HG02884 (cell line): ENCODE measurements at regions not wholly inside any gene's neighbourhood (a gene's known extent, or its start where the extent isn't known, plus 50 kb on each side); places are given as distances from the start of the nearest gene placed in this dataset.
"Not testable (repeated sequence)": the region's sequence is repeated elsewhere in the genome, so short reads cannot be mapped to it uniquely, and the experiment has no call there.

ENCODE experiments used
- ATAC-seq: cut with Tn5 transposase; IDR thresholded peaks from one replicate; pipeline ENCODE4 v1.9.1; 2021; ENCODE audit warnings: mild to moderate bottlenecking, moderate library complexity; ENCODE audit not compliant: unreplicated experiment

DNA sequence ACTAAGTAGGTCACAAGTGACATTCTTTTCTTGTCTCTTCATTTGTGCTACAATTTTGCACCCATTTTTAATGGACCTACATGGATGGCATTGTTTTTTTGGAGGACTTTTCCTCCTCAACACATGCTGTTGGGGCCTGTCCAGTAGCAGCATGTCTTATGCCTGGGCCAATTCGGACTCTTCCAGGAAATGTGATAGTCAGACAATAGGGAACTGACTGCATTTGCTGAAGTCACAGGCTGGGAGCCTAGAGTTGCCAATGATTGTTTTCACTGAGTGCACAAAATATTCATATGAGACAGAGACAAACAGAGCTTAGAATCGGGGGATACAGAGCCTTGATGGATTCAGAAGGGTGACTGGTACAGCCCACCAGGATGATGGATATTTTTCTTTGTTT, 867.3 kb upstream of the GOT2 start:
- no peak for ATAC-seq

DNA sequence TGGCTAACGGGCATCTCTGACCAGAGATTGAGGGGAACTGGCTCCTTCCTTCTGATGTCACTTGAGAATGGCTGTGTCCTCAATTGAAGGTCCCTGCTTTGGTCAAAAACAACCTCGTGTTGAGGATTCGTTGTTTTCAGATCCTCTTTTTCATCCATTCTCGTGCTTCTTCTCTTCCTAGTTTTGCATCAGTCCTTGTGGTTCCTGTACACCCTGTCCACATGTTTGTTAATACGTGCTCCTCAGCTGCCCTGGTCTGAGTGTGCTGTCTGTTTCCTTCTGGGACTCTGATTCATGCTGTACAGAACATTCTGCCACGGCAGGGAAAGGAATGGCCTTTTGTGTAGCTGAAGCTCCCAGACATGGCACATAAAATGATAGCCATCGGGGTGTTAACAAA, 863.2 kb upstream of the GOT2 start:
- no peak for ATAC-seq

DNA sequence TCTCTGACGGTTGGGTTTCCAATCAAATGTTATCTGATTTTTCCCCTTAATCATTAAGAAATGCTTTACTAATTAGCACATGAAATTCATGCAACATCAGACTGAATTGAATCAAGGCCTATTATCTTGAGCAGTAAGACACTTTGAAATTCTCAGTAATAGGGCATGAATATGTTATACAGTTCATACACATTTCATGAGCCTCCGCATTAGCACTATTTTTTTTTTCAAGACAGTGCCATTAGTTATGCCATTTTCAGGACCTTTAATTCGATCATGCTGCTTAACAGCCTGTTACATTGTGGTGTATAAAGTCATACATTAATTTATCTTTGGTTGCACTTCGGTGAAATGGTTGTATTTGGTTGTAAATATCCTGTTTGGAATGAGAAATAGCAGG, 862.6 kb upstream of the GOT2 start:
- ATAC-seq: no peak

DNA sequence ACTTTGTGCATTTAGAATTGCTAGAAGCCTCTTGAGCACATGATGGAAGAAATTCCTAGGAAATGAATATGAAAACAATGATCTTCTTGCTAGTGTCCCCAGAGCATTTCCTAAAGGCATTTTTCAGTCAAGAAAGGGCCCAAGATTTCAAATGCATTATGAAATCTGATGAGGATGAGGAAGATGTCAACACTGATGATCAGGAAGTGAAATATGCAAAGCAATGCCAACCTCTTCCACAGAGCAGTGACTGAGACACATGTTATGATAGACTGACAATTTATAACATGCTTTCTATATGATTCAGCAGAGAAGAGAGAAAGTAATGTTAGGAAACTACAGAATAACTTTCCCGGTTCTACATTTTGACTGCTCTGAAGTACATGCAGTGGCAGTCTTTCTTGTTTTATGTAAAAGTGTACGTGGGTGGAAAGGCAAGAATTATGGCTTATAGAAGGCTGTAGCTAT, 859.1 kb upstream of the GOT2 start:
- no peak for ATAC-seq

DNA sequence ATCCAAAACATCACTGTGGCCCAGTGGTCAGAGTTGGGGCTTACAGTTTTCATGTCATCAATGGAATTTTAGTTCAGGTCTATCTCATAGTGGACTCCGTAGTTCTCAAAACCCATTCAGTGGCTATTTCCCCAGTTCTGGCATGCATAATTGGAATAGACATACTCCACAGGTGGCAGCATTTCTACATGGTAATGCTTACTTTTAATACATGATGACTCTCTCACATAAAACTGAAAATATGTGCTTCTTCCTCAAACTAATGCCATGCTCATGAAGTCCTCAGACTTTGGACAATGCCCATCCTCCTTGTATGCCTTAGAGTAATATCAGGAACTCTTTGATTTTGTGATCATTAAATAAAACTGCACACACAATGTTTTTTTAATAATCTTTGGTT, 857.4 kb upstream of the GOT2 start:
- ATAC-seq: no peak

DNA sequence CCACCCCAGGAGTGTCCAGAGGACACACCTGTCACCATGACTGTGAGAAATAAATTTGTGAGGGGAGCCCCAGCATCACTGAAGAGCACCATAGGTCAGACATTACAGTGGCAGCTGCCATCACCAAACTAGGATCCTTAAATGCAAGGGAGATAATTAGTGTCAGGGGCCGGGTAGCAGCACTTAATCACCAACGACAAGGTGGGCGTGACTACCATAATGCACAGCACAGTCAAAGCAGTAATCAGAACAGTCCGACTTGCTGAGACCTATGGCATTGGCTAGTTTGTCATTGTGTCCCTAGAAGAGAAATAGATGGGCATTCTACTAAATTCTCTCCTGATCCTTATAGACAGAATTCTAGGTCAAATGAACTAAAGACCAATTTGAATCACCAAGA, 856.7 kb upstream of the GOT2 start:
- ATAC-seq: no peak

DNA sequence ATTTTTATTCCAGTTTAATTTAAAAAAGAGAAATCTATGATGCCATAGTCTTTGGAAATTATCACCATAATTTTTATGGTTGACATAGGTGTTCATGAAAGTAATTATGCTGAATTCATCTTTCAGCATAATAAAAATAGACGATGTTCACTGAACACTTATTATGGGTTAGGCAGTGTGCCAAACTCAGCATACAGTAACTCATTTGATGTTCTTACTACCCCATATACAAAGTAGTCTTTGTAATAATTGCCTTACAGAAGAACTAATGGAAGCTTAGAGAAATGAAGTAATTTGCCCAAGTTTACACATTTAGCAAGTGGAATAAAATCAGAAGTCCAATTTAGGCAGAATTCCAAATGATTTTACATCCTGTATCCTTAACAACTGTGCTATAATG, 852.2 kb upstream of the GOT2 start:
- ATAC-seq: no peak

DNA sequence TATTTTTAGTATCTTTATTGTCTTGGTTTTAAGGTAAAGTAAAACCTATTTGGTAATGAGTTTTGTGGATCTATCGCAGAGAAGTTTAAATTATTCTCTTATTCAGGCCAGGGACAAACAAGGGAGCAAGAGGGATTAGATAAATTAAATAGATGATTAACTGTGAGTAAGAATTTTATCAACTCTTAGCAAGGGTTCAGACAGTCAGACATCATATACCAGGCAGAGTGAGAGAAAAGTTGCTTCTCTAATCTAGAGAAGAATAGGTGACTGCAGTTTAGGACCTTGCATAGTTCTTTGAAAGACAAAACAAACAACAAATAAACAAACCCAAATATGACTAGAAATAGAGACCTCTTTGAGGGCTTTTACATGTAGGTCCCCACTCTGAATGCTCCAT, 840.2 kb upstream of the GOT2 start:
- no peak for ATAC-seq

DNA sequence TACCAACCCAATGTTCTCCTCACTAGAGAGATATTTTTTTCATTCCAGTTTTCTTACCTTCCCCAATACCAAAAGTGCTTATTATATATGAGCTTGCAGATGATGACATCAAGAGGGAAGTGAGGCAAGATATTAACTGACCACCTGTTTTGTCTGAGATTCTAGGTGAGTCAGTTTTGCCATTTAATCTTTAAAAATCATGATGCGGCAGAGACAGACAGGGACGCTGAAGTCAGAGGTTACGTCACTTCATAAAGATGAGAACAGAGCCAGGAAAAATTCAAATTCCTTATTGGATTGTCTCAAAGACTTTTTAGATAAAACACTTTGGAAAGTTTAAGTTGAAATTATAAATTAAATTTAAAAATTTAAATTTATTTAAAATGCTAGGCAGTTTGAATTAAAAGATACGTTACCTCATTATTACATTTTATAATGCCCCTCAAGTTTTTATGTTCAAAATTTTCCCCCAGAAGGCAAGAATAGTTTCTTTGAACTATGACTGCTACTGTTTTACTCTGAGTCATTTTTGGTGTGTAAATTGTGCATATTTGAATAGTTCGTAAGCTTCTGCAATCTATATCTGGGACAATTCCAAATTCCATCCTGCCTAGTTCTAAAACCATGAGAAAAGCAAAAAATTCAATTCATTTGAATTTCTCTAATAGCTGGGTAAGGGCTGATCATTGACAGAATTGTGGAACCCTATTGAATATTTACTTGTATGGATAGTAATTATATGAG, 839.6 kb upstream of the GOT2 start:
- no peak for ATAC-seq

DNA sequence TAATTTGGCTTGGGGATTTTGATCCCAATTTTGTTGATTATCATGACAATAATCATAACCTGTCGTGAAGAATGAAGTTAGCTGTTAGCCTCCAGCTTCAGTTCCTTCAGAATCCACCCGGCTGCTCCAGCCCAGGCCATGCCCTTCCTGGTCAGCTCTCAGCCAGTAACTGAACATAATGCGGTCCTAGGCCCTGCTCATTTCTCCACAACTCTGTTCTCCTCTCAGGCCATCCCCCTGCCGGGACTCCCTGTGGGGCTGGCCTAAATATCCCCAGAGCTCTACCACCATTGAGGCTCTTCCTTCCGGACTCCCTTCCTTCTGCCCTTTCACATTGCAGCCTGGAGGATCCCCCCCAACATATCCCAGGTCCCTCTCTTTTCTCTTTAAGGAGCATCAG, 833.4 kb upstream of the GOT2 start:
- ATAC-seq: no peak

DNA sequence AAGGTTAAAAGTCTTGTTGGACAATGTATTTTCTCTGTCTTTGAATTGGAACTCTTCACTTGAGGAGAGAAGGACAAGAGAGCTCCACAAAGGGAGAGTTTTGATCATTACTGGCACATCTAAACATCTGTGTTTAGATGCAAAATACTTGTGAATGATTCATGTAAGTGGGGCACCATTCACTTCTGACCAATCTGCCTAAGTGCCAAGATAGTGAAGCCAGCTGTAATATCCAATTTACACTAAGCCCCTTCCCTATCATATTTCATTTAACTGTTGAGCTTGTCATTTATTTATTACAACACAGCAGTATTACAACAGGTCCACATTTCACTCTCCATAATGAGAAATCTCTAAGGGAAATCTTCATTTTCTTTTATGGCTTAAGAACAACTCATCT, 832.3 kb upstream of the GOT2 start:
- no peak for ATAC-seq

DNA sequence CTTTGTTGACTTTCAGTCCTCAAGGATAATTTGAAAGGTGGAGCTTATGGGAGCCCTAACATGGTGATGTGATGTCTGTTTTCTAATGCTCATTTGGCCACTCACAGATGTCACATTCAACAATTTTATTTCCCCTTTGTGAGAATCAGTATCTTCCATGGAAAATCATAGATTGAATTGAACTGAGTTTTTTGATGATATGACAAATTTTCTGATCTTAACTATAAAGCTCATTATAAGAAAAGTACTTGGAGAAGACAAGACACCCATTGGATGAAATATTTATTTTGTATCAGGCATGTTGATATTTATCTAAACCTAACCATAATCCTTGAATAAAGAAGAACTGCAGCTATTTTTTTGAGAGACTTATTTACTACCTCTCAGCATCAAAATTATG, 824.6 kb upstream of the GOT2 start:
- ATAC-seq: no peak

DNA sequence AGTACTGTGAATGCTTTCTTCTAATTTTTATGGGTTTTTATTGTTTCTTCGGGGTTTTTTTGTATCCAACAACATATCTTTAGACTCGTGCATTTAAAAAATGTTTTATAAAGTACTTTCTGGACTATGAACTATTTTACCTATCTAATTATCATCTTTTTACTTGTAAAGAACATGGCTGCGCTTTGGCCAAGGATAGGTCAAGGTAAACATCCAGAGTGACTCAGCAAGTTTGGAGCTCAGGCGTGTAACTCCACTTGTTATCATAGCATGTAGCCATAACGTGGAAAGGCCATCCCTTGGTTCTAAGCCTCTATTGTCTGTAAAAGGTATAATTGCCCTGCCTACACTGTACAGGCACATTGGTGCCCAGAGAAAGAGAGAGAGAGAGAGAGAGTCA, 818.0 kb upstream of the GOT2 start:
- ATAC-seq: no peak

DNA sequence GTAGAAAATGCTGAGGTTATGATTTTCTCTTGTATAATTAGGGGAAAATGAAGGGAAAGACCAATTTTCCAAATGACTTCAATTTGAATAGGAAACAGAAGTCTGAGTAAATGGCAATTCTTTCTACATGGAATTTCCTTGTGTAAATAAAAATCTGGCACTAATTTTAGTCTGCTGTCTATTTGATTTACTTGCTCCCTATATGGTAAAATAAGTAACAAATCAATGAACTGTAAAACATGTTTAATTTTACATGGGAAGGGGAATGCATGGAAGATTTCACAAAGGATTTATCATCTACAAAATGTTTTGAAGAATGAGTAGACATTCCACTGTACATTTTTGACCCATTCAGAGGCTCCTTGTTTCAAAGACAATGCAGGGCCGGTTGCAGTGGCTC, 811.6 kb upstream of the GOT2 start:
- no peak for ATAC-seq

DNA sequence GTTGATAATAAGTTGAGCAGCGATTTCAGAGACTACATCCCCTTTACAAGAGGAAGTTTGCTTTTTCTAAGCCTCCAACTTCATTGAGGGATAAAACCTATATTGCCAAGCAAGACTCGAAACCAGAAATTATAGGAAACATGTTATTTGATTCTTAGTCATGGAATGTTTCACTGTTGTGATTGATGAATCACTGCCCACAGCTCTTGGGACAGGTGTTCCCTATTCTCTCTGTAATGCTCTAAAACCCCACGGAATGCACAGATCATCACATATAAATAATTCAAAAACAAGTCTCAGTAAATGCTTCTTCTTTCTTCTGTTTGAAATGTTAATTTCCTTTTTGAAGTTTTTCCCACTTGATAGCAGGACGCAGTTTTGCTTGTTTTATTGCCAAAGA, 809.5 kb upstream of the GOT2 start:
- no peak for ATAC-seq

DNA sequence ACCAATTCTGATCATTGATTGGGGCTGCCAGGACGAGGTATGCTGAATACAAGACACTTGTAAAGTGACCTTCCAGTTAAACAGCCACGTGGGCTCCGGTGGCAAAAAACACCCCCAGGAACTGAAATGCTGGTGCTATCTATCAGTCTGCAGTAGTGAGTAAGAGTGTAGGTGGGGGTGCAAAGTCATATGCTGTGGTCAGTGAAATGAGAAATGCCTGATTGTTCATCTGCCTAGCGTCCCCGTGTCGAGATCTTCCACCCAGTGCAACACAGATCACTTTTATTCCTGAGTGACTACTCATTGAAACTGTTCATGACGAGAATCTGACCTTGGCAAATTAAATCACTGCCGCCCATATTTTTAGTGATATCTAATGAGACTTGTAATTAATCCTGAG, 806.5 kb upstream of the GOT2 start:
- no peak for ATAC-seq

DNA sequence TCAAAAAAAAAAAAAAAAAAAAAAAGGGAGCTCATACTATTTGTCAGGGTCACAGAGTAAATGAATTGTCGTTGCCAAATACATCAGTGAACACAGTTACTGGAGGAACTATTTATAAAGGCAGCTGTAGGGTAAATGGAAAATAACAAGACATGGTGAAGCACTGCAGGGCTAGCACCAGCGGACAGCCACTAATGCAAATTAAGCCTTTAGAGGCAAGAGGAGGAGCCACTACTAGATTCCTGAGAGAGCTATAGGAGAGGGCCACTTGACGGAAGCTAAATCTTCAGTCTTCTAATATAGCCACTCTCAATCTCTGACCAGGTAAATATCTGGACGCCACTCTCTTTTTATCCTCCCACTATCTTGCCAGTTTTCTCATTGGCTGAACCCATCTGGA, 801.2 kb upstream of the GOT2 start:
- no peak for ATAC-seq

DNA sequence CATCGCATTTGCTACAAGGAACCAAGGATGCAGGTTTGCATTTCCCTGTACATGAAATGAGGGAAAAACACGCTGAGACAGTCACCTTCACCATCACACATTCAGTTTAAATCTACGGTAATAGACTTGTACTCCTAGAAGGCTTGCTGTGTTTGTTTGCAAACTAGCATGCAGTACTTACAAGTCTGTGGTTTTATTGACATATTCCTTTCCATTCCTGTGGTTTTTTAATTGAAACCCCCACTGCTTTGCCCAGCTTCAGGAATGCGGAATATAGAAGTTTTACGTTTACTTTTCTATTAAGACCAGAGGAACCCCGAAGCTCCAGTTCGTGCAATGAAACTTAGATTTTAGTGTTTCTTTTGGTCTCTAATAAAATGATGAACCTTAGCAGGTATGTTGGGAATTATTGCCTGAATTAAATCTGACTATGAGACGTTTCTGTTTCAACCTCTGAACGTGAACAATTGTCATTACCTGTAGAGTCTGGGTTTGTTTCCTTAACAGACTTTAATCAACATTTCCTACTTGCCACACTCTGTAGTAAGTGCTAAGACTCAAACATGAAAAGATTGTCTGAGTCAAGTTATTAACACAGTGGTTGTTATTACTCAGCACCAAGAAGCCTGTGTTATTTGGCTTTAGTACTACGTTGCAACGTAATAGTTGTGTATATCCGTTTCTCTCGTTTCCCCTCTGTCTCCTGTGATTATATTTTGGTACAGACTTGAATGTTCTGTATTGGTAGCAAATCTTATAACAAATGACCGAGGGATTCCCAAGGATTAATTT, 793.3 kb upstream of the GOT2 start:
- ATAC-seq: no peak

DNA sequence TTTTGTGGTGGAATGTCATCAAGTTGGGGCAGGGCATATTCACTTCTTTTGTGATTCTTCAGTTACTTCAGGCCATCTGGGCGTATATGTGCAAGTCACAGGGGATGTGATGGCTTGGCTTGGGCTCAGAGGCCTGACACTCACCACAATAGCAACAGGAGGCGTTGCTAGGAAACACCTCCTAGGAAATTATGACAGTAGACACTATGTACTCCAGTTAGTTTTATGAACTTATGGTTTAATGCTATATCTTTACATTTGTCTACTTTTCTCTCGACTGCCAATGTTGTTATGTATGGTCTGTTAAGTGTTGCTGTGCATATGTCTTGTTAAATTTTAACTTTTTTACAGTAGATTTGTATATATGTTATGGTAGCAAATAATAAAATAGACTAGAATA, 788.7 kb upstream of the GOT2 start:
- ATAC-seq: no peak

DNA sequence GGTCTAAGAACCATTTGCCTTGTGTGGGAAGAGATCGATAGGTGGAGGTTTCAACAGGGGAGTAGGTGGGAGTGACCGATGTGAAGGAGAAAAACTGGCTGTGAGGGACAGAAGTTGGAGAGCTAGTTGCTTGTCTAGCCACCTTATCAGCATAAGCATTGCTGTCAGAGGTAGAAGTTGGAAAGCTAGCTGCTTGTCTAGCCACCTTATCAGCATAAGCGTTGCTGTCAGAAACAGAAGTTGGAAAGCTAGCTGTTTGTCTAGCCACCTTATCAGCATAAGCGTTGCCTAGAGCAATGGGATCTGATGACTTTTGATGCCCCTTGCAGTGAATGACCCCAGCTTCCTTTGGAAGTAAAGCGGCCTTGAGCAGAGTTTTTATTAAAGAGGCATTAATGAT, 784.6 kb upstream of the GOT2 start:
- not testable (repeated sequence) for ATAC-seq

DNA sequence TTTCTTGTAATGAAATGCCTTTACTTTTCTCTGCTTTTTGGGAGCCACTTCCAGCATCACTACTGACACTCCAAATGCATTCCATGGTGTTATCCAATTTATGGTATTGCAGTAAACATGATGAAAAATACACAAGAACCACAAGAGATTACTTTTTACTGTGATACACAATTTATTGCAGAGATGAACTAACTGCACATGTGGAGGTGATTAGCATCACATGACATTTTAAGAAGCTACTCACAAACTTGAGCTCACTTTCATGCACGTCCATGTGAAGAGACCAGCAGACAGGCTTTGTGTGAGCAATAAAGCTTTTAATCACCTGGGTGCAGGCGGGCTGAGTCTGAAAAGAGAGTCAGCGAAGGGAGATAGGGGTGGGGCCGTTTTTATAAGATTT, 780.5 kb upstream of the GOT2 start:
- ATAC-seq: no peak

DNA sequence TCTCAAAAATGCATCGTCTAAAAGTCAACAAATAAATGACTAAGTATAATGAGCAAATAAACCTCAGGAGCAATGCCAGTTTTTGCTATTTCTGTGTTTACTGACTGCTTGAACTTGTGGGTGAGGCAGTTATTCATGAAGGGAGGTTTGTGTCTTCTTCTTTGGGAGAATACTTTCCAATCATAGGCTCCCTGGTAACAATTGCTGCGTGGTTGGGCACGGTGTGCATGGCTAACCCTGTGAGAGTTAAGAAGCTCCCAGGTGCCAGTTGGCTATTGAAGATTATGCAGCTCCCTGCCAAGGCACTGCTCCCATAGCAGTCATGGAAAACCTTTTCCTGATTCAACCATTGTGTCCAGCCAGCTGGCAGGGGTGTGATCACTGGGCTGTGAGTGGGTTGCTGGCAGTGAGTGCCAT, 775.9 kb upstream of the GOT2 start:
- no peak for ATAC-seq

DNA sequence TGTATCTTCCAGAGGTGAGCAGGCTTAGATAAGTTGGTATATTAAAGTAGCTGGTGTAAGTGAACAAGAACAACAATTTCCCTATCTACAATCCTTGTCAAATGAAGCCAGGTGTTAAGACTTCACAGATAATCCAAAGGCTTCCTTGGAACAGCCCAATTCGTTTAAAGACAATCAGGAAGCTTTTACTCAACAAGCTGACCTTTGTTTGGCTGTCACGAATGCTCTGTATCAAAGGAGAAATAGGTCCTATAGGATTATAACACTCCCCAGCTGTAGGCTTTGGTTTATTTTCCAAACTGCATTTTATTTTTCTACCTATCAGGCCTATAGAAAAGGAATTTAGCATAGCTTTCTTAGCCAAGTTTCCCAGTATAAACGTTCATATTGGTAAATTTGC, 766.5 kb upstream of the GOT2 start:
- ATAC-seq: no peak
